GM23248 (cell line): ENCODE measurements at regions not wholly inside any gene's neighbourhood (a gene's known extent, or its start where the extent isn't known, plus 50 kb on each side); places are given as distances from the start of the nearest gene placed in this dataset.

Experiments
- EZH2 ChIP-seq: fragments of 200-600 bp; sonication (generic); IDR thresholded peaks from 2 replicates; pipeline ENCODE4 v1.6.1; 2018; ENCODE audit warnings: antibody characterized with exemption, mild to moderate bottlenecking; ENCODE audit not compliant: insufficient read depth, poor library complexity, severe bottlenecking
- EZH2phosphoT487 ChIP-seq: fragments of 200-600 bp; sonication (generic); IDR thresholded peaks from 2 replicates; pipeline ENCODE4 v1.6.1; 2018; ENCODE audit warnings: antibody characterized with exemption, moderate library complexity, mild to moderate bottlenecking, low read depth; ENCODE audit not compliant: insufficient read depth

GRCh38 chr14:96671218-96671617 is 126.0 kb upstream of the VRK1 start:
- TF ChIP-seq EZH2 (no peak), EZH2phosphoT487 (no peak)
